ENCODE measurements at regions not wholly inside any gene's neighbourhood (a gene's known extent, or its start where the extent isn't known, plus 50 kb on each side); places are given as distances from the start of the nearest gene placed in this dataset.

- H3K9me3 ChIP-seq (ENCODE audit: control insufficient read depth in 2 of 2, insufficient read depth in 1 of 2, low read depth in 1 of 2, low read length in 1 of 2), result no peaks in the 10 kb centered on the region
- H3K4me3 ChIP-seq (ENCODE audit: low read depth in 1 of 3, low read length in 3 of 3), result no peak overlapping the region
- no peak for DNase-seq
- no peaks in the 10 kb centered on the region for H3K27me3 ChIP-seq (ENCODE audit: control insufficient read depth in 3 of 3, insufficient read depth in 3 of 3, low read length in 3 of 3)
- H3K27ac ChIP-seq (ENCODE audit: low read depth in 1 of 3, low read length in 2 of 3), result no peak overlapping the region
- no peak for FAIRE-seq
- H3K36me3 ChIP-seq (ENCODE audit: control insufficient read depth in 3 of 3, insufficient read depth in 2 of 3, low read depth in 1 of 3, low read length in 3 of 3), result no peaks in the 10 kb centered on the region
- H3K4me1 ChIP-seq (ENCODE audit: control insufficient read depth in 3 of 3, insufficient read depth in 2 of 3, low read depth in 1 of 3, low read length in 2 of 3), result no peaks in the 10 kb centered on the region
- 86 to 88% (median 87%) methylated on average over 2 of the region's 2 CpGs for WGBS, 3 donors
Measured at GRCh38 chr7:40918701-40919271, 784.0 kb downstream of the SUGCT start.

GRCh38 chr7:40916813-40917212, 782.0 kb downstream of the SUGCT start:
- DNase-seq (no peak), FAIRE-seq (no peak)
- Histone ChIP-seq H3K27ac (ENCODE audit: low read depth in 1 of 3, low read length in 2 of 3) (no peak overlapping the region), H3K9me3 (ENCODE audit: control insufficient read depth in 2 of 2, insufficient read depth in 1 of 2, low read depth in 1 of 2, low read length in 1 of 2) (no peaks in the 10 kb centered on the region), H3K36me3 (ENCODE audit: control insufficient read depth in 3 of 3, insufficient read depth in 2 of 3, low read depth in 1 of 3, low read length in 3 of 3) (no peaks in the 10 kb centered on the region), H3K4me3 (ENCODE audit: low read depth in 1 of 3, low read length in 3 of 3) (no peak overlapping the region), H3K27me3 (ENCODE audit: control insufficient read depth in 3 of 3, insufficient read depth in 3 of 3, low read length in 3 of 3) (no peaks in the 10 kb centered on the region), H3K4me1 (ENCODE audit: control insufficient read depth in 3 of 3, insufficient read depth in 2 of 3, low read depth in 1 of 3, low read length in 2 of 3) (no peaks in the 10 kb centered on the region)
- WGBS, 3 donors, result 45 to 66% (median 48%) methylated on average over 2 of the region's 2 CpGs

GRCh38 chr7:40915071-40915470, 780.3 kb downstream of the SUGCT start:
- FAIRE-seq (no peak), DNase-seq (no peak)
- Histone ChIP-seq H3K4me1 (ENCODE audit: control insufficient read depth in 3 of 3, insufficient read depth in 2 of 3, low read depth in 1 of 3, low read length in 2 of 3) (no peaks in the 10 kb centered on the region), H3K27ac (ENCODE audit: low read depth in 1 of 3, low read length in 2 of 3) (no peak overlapping the region), H3K9me3 (ENCODE audit: control insufficient read depth in 2 of 2, insufficient read depth in 1 of 2, low read depth in 1 of 2, low read length in 1 of 2) (no peaks in the 10 kb centered on the region), H3K4me3 (ENCODE audit: low read depth in 1 of 3, low read length in 3 of 3) (no peak overlapping the region), H3K27me3 (ENCODE audit: control insufficient read depth in 3 of 3, insufficient read depth in 3 of 3, low read length in 3 of 3) (no peaks in the 10 kb centered on the region), H3K36me3 (ENCODE audit: control insufficient read depth in 3 of 3, insufficient read depth in 2 of 3, low read depth in 1 of 3, low read length in 3 of 3) (no peaks in the 10 kb centered on the region)
- WGBS, 3 donors, result 55 to 80% (median 65%) methylated on average over 5 of the region's 5 CpGs
